ENCODE measurements at regions not wholly inside any gene's neighbourhood (a gene's known extent, or its start where the extent isn't known, plus 50 kb on each side); places are given as distances from the start of the nearest gene placed in this dataset.

DNA sequence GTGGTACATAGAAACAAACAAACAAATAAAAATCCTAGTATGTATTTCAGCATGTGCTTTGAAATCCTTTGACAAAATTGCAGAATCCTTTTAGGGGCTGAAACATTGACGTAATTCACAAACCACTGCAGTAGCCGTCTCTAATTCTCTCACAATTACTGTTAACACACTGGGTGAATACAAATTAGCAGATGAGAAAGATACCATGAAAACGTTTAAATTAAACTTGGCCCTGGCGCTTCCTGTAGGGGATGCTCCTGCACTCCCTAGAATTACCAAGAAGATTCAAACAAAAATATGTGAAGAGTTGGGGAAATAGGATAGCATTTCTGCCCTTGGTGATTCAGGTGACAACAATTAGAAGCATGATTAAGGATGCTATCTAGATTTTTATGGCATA lies 772.5 kb upstream of the PRKX start:
- ChIA-PET CTCF (no interaction called here), POLR2A (no interaction called here)
- no peak for DNase-seq (ENCODE audit: low read depth in 1 of 2, low spot score in 1 of 2)
- Histone ChIP-seq H3K27ac (no peak overlapping the region), H3K4me3 (no peak overlapping the region), H3K4me1 (no peaks in the 10 kb centered on the region), H3K4me2 (no peak overlapping the region), H3K9me3 (no peaks in the 10 kb centered on the region)
- no peak for FAIRE-seq
- no peak for ATAC-seq
- TF ChIP-seq SREBF2 (IDR thresholded peaks at IDR 0.05) (no peak), MAX (IDR thresholded peaks at IDR 0.05) (no peak), HOXA7 (CRISPR knock-in tag; IDR thresholded peaks at IDR 0.05) (no peak), CEBPB (IDR thresholded peaks at IDR 0.05) (no peak), HOXB13 (CRISPR knock-in tag; IDR thresholded peaks at IDR 0.05; ENCODE audit: low read depth) (no peak), RFX5 (IDR thresholded peaks at IDR 0.05) (no peak), FOSL2 (IDR thresholded peaks at IDR 0.05) (no peak), FOSL2 (CRISPR knock-in tag; IDR thresholded peaks at IDR 0.05) (no peak), TP53 (CRISPR knock-in tag; IDR thresholded peaks at IDR 0.05) (no peak)
- TF ChIP-seq, protein P1, sequence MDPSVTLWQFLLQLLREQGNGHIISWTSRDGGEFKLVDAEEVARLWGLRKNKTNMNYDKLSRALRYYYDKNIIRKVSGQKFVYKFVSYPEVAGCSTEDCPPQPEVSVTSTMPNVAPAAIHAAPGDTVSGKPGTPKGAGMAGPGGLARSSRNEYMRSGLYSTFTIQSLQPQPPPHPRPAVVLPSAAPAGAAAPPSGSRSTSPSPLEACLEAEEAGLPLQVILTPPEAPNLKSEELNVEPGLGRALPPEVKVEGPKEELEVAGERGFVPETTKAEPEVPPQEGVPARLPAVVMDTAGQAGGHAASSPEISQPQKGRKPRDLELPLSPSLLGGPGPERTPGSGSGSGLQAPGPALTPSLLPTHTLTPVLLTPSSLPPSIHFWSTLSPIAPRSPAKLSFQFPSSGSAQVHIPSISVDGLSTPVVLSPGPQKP (IDR thresholded peaks at IDR 0.05; ENCODE audit: low read depth, low read length): no peak
- WGBS (ENCODE audit: missing lambda C conversion rate): 21% methylated on average over 4 of the region's 4 CpGs

GRCh38 chrX:4484266-4484665 lies 770.8 kb upstream of the PRKX start:
- Histone ChIP-seq H3K27ac (no peak overlapping the region), H3K4me2 (no peak overlapping the region), H3K4me3 (no peak overlapping the region), H3K4me1 (no peaks in the 10 kb centered on the region), H3K9me3 (no peaks in the 10 kb centered on the region)
- ATAC-seq: no peak
- ChIA-PET POLR2A (no interaction called here), CTCF (no interaction called here)
- FAIRE-seq: peak; percentile 23
- 5% methylated on average over 4 of the region's 5 CpGs for WGBS (ENCODE audit: missing lambda C conversion rate)
- DNase-seq (ENCODE audit: low read depth in 1 of 2, low spot score in 1 of 2): no peak
- no peak for TF ChIP-seq RAD21 (conservative IDR thresholded peaks at IDR 0.05 in 1 of 2, IDR thresholded peaks at IDR 0.05 in 1 of 2)
- TF ChIP-seq JUNB (IDR thresholded peaks at IDR 0.05): no peak
- no peak for TF ChIP-seq BHLHE40 (IDR thresholded peaks at IDR 0.05; ENCODE audit: low read depth, low read length)
- TF ChIP-seq, protein P1 (IDR thresholded peaks at IDR 0.05; ENCODE audit: low read depth, low read length): no peak
- no peak for TF ChIP-seq GATA3 (IDR thresholded peaks at IDR 0.05; ENCODE audit: borderline replicate concordance)
- TF ChIP-seq MAX (IDR thresholded peaks at IDR 0.05): no peak
- TF ChIP-seq CHD2 (IDR thresholded peaks at IDR 0.05; ENCODE audit: low read length, partially characterized antibody): no peak
- TF ChIP-seq HES2 (IDR thresholded peaks at IDR 0.05): no peak

DNA sequence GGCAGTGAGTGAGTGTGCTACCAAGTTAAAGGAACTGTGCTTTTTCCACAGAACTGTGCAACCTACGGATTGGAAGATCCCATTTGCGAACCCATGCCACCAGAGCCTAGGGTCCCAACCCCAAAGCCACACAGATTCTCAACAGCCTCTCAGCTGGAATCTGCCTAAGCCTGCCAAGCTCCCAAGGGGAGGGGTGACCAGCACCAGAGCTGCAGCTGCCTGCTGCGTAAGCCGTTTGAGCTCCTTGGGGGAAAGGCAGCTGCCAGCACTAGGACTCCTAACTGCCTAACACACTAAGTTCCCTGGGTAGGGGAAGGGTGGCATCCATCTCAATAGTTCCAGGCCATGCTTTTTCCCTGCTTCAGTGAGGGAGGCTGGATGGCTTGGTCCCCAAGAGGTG lies 738.1 kb upstream of the PRKX start:
- no peaks in the 10 kb centered on the region for H3K9me3 ChIP-seq
- 0% methylated on average over 1 of the region's 4 CpGs for WGBS (ENCODE audit: missing lambda C conversion rate)

DNA sequence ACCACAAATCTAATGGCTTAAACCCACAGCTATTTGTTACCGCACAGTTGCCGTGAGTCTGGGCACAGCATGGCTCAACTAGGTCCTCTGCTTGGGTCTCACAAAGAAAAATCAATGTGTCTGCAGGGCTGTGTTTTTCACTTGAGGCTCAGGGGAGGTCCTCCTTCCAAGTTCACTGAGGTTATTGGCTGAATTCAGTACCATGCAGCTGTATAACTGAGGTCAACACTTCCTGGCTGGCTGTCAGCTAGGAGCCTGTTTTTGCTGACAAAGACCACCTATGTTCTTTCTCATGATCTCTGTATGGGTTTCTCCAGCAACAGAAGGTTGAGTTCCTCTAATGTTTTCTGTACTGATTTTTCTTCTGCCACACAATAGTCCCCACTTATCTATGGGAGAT lies 736.7 kb upstream of the PRKX start:
- ChIA-PET CTCF (no interaction called here), POLR2A (interaction anchor here (0.5 kb wide), 1 partner anchor 20 kb away, joined by 3 read pairs; no protein-coding TSS in a partner anchor)
- Histone ChIP-seq H3K4me2 (no peak overlapping the region), H3K4me1 (no peaks in the 10 kb centered on the region), H3K9me3 (no peaks in the 10 kb centered on the region), H3K27ac (no peak overlapping the region), H3K4me3 (no peak overlapping the region)
- DNase-seq (ENCODE audit: low read depth in 1 of 2, low spot score in 1 of 2) (no peak), FAIRE-seq (no peak), ATAC-seq (no peak)
- WGBS (ENCODE audit: missing lambda C conversion rate): 47% methylated on average over 2 of the region's 2 CpGs
- no peak for TF ChIP-seq KDM1A (IDR thresholded peaks at IDR 0.05; ENCODE audit: low read depth)
- TF ChIP-seq POLR2AphosphoS2 (conservative IDR thresholded peaks at IDR 0.05; ENCODE audit: low read length): no peak
- TF ChIP-seq, protein P2, sequence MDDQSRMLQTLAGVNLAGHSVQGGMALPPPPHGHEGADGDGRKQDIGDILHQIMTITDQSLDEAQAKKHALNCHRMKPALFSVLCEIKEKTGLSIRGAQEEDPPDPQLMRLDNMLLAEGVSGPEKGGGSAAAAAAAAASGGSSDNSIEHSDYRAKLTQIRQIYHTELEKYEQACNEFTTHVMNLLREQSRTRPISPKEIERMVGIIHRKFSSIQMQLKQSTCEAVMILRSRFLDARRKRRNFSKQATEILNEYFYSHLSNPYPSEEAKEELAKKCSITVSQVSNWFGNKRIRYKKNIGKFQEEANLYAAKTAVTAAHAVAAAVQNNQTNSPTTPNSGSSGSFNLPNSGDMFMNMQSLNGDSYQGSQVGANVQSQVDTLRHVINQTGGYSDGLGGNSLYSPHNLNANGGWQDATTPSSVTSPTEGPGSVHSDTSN (IDR thresholded peaks at IDR 0.05): no peak
- TF ChIP-seq NPAS2 (CRISPR knock-in tag; IDR thresholded peaks at IDR 0.05; ENCODE audit: borderline replicate concordance): no peak
- no peak for TF ChIP-seq USF2 (IDR thresholded peaks at IDR 0.05)
- no peak for TF ChIP-seq CBX2 (IDR thresholded peaks at IDR 0.05; ENCODE audit: borderline replicate concordance, low read depth)
- TF ChIP-seq NFE2L2 (conservative IDR thresholded peaks at IDR 0.05; ENCODE audit: low read length): no peak
- TF ChIP-seq KDM5A (IDR thresholded peaks at IDR 0.05): no peak
- no peak for TF ChIP-seq EP300 (IDR thresholded peaks at IDR 0.05)
- TF ChIP-seq MAZ (IDR thresholded peaks at IDR 0.05; ENCODE audit: borderline replicate concordance, low read depth, low read length): no peak
- TF ChIP-seq NR3C1 (IDR thresholded peaks at IDR 0.05): no peak

More for the DNA sequence above, 738.1 kb upstream of the PRKX start:
- Histone ChIP-seq H3K4me2 (no peak overlapping the region), H3K4me3 (no peak overlapping the region), H3K27ac (no peak overlapping the region), H3K4me1 (no peaks in the 10 kb centered on the region)
- FAIRE-seq: no peak
- no peak for ATAC-seq
- ChIA-PET POLR2A (no interaction called here), CTCF (no interaction called here)
- DNase-seq (ENCODE audit: low read depth in 1 of 2, low spot score in 1 of 2): no peak
- TF ChIP-seq HES2 (IDR thresholded peaks at IDR 0.05) (no peak), POLR2AphosphoS2 (conservative IDR thresholded peaks at IDR 0.05; ENCODE audit: low read length) (no peak), KDM5A (IDR thresholded peaks at IDR 0.05) (no peak), RFX5 (IDR thresholded peaks at IDR 0.05) (no peak)

Measured in A549 (cell line).